Adipocyte (in vitro differentiated cells): ENCODE measurements at regions not wholly inside any gene's neighbourhood (a gene's known extent, or its start where the extent isn't known, plus 50 kb on each side); places are given as distances from the start of the nearest gene placed in this dataset.

Source experiments
- DNase-seq: peaks from one replicate; pipeline ENCODE4 v3.0.0-alpha.2; 2015; ENCODE audit warnings: low read depth
- H3K27me3 ChIP-seq: replicated peaks from 2 replicates; pipeline ENCODE4 v1.7.0; 2013; ENCODE audit warnings: mild to moderate bottlenecking, low read length, moderate library complexity; ENCODE audit not compliant: control insufficient read depth, insufficient read depth
- H3K36me3 ChIP-seq: 2 replicates; pipeline ENCODE4 v1.7.0; 2013; ENCODE audit warnings: low read length, mild to moderate bottlenecking, moderate library complexity; ENCODE audit not compliant: control insufficient read depth, insufficient read depth, severe bottlenecking
- H3K4me1 ChIP-seq: 2 replicates; pipeline ENCODE4 v1.7.0; 2013; ENCODE audit warnings: mild to moderate bottlenecking, low read length, moderate library complexity; ENCODE audit not compliant: control insufficient read depth, insufficient read depth
- H3K4me3 ChIP-seq: 2 replicates; pipeline ENCODE4 v1.7.0; 2013; ENCODE audit warnings: mild to moderate bottlenecking, low read length, moderate library complexity
- H3K9ac ChIP-seq: 2 replicates; pipeline ENCODE4 v1.7.0; 2013; ENCODE audit warnings: mild to moderate bottlenecking, low read length, moderate library complexity
- H3K9me3 ChIP-seq: 2 replicates; pipeline ENCODE4 v1.7.0; 2013; ENCODE audit warnings: mild to moderate bottlenecking, low read length, moderate library complexity; ENCODE audit not compliant: control insufficient read depth

GRCh38 chr12:111143271-111143670, 222.9 kb upstream of the MYL2 start:
- Histone ChIP-seq H3K9me3 (peaks cover 3% of the 10 kb centered on the region), H3K36me3 (no peaks in the 10 kb centered on the region), H3K9ac (no peak overlapping the region), H3K4me1 (no peaks in the 10 kb centered on the region), H3K27me3 (peaks cover 77% of the 10 kb centered on the region), H3K4me3 (no peak overlapping the region)
- no peak for DNase-seq

- DNase-seq = no peak
- peaks cover 3% of the 10 kb centered on the region for H3K9me3 ChIP-seq
- H3K27me3 ChIP-seq = peaks cover 66% of the 10 kb centered on the region
- H3K9ac ChIP-seq = no peak overlapping the region
- H3K4me1 ChIP-seq = no peaks in the 10 kb centered on the region
- no peaks in the 10 kb centered on the region for H3K36me3 ChIP-seq
- no peak overlapping the region for H3K4me3 ChIP-seq
Measured at GRCh38 chr12:111141205-111141604, 220.8 kb upstream of the MYL2 start.

GRCh38 chr12:111138016-111138415, 217.6 kb upstream of the MYL2 start:
- Histone ChIP-seq H3K36me3 (no peaks in the 10 kb centered on the region), H3K4me1 (no peaks in the 10 kb centered on the region), H3K27me3 (peaks cover 52% of the 10 kb centered on the region), H3K4me3 (no peak overlapping the region), H3K9ac (no peak overlapping the region), H3K9me3 (peaks cover 11% of the 10 kb centered on the region)
- DNase-seq = no peak

- no peak for DNase-seq
Measured at GRCh38 chr12:111135293-111135832, 215.0 kb upstream of the MYL2 start.

GRCh38 chr12:111130336-111130735, 210.0 kb upstream of the MYL2 start:
- Histone ChIP-seq H3K36me3 (no peaks in the 10 kb centered on the region), H3K4me3 (no peak overlapping the region), H3K4me1 (no peaks in the 10 kb centered on the region), H3K9me3 (peaks cover 7% of the 10 kb centered on the region), H3K9ac (no peak overlapping the region), H3K27me3 (no peaks in the 10 kb centered on the region)
- no peak for DNase-seq

More at GRCh38 chr12:111135293-111135832, 215.0 kb upstream of the MYL2 start:
- H3K4me1 ChIP-seq = no peaks in the 10 kb centered on the region
- H3K27me3 ChIP-seq = peaks cover 29% of the 10 kb centered on the region
- no peaks in the 10 kb centered on the region for H3K36me3 ChIP-seq
- peaks cover 11% of the 10 kb centered on the region for H3K9me3 ChIP-seq
- H3K9ac ChIP-seq = no peak overlapping the region
- no peak overlapping the region for H3K4me3 ChIP-seq

GRCh38 chr12:111129149-111129767, 208.9 kb upstream of the MYL2 start:
- no peak for DNase-seq
- Histone ChIP-seq H3K4me3 (no peak overlapping the region), H3K9ac (no peak overlapping the region), H3K9me3 (peaks cover 5% of the 10 kb centered on the region), H3K27me3 (no peaks in the 10 kb centered on the region), H3K36me3 (no peaks in the 10 kb centered on the region), H3K4me1 (no peaks in the 10 kb centered on the region)

GRCh38 chr12:111126331-111126730, 206.0 kb upstream of the MYL2 start:
- Histone ChIP-seq H3K9me3 (no peaks in the 10 kb centered on the region), H3K36me3 (no peaks in the 10 kb centered on the region), H3K4me1 (no peaks in the 10 kb centered on the region), H3K27me3 (peaks cover 13% of the 10 kb centered on the region), H3K4me3 (no peak overlapping the region), H3K9ac (no peak overlapping the region)
- DNase-seq = no peak

GRCh38 chr12:111124183-111124582, 203.8 kb upstream of the MYL2 start:
- Histone ChIP-seq H3K36me3 (no peaks in the 10 kb centered on the region), H3K27me3 (peaks cover 20% of the 10 kb centered on the region), H3K4me1 (no peaks in the 10 kb centered on the region), H3K9me3 (no peaks in the 10 kb centered on the region), H3K4me3 (no peak overlapping the region), H3K9ac (no peak overlapping the region)
- DNase-seq = no peak

- Histone ChIP-seq H3K9me3 (no peaks in the 10 kb centered on the region), H3K27me3 (peaks cover 20% of the 10 kb centered on the region), H3K4me3 (no peak overlapping the region), H3K9ac (no peak overlapping the region), H3K36me3 (no peaks in the 10 kb centered on the region), H3K4me1 (no peaks in the 10 kb centered on the region)
- DNase-seq = no peak
Measured at GRCh38 chr12:111123390-111123789, 203.0 kb upstream of the MYL2 start.

GRCh38 chr12:111122458-111122878, 202.1 kb upstream of the MYL2 start:
- H3K4me3 ChIP-seq = no peak overlapping the region
- H3K9ac ChIP-seq = no peak overlapping the region

GRCh38 chr12:111121840-111122239, 201.5 kb upstream of the MYL2 start:
- H3K27me3 ChIP-seq = peaks cover 20% of the 10 kb centered on the region
- H3K9me3 ChIP-seq = no peaks in the 10 kb centered on the region
- H3K4me1 ChIP-seq = no peaks in the 10 kb centered on the region
- H3K36me3 ChIP-seq = no peaks in the 10 kb centered on the region
- H3K9ac ChIP-seq = no peak overlapping the region
- no peak for DNase-seq
- no peak overlapping the region for H3K4me3 ChIP-seq

More at GRCh38 chr12:111122458-111122878, 202.1 kb upstream of the MYL2 start:
- H3K36me3 ChIP-seq = no peaks in the 10 kb centered on the region
- H3K9me3 ChIP-seq = no peaks in the 10 kb centered on the region
- no peaks in the 10 kb centered on the region for H3K4me1 ChIP-seq
- no peak for DNase-seq
- H3K27me3 ChIP-seq = peaks cover 20% of the 10 kb centered on the region

- H3K4me1 ChIP-seq = no peaks in the 10 kb centered on the region
- DNase-seq = no peak
- no peaks in the 10 kb centered on the region for H3K9me3 ChIP-seq
- H3K27me3 ChIP-seq = peaks cover 20% of the 10 kb centered on the region
- H3K4me3 ChIP-seq = no peak overlapping the region
- no peaks in the 10 kb centered on the region for H3K36me3 ChIP-seq
- no peak overlapping the region for H3K9ac ChIP-seq
Measured at GRCh38 chr12:111120578-111120977, 200.2 kb upstream of the MYL2 start.
